ENCODE measurements at regions not wholly inside any gene's neighbourhood (a gene's known extent, or its start where the extent isn't known, plus 50 kb on each side); places are given as distances from the start of the nearest gene placed in this dataset.

DNA sequence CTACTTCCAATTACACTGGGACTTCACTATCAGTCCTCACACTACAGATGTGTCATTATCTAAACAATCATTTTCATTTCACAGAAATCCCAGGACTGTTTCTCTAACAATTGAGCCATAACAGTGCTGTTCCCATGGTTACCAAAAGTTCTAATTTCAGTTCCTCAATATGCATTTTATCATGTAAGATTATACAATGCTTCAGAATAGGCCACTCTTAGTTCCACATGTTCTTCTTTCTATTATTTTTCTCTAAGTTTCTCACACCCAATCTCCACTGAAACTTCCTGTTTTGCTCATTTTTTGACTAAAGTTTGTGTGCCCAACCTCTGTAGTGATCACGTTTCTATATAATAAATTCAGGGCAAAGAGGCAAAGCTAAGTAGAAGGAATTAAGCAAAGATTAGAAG, 185.8 kb downstream of the DUSP6 start:
- TF ChIP-seq POLR2A (IDR thresholded peaks at IDR 0.05; ENCODE audit: low read depth, low read length) (no peak), POLR2AphosphoS5 (IDR thresholded peaks at IDR 0.05; ENCODE audit: low read depth, low read length) (no peak)

All from GM12892 (cell line).